ENCODE measurements at regions not wholly inside any gene's neighbourhood (a gene's known extent, or its start where the extent isn't known, plus 50 kb on each side); places are given as distances from the start of the nearest gene placed in this dataset.

- FAIRE-seq (no peak), DNase-seq (ENCODE audit: insufficient read length, low spot score) (no peak)
Measured at GRCh38 chr5:82354543-82354942, 76.4 kb upstream of the RPS23 start.

DNA sequence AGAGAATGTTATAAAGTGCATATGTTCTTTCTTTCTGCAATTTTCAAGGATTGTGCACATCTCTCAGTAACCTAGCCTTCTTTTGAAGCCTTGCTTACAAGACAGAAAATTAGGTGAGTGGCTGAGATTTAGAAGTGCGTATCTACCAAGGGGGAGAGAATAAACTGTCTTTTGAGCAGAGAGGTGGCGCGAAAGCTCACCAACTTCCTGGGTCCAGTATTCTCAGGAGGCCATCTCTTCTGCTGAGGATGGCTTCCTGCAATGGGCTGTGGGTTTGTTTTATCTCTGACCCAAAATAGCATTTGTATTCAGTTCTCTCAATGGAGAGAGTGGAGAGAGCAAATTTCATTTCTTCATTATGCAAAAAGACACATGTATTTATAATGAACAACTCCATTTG lies 75.4 kb upstream of the RPS23 start:
- DNase-seq (ENCODE audit: insufficient read length, low spot score), result no peak
- FAIRE-seq, result no peak

- DNase-seq (ENCODE audit: insufficient read length, low spot score) (no peak), FAIRE-seq (no peak)
Measured at GRCh38 chr5:82352146-82352791, 74.1 kb upstream of the RPS23 start.

DNA sequence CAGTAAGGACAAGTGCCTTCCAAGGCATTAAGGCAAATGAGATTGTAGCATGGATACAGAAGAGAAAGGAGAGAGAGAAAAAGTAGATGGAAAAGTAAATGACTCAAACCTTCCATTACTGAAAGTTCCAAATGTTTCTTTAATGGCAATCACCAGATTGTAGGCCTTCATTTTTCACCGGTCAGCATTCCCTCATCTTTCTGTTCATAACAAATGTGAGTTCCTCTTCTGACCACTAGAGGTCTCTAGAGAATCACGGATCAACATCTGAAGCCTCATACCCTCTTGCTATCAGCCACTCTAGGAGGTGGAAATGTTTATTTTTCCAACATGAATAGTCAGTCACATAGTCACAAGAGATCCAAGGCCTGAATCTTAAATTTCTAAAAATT lies 73.6 kb upstream of the RPS23 start:
- DNase-seq (ENCODE audit: insufficient read length, low spot score) (peak; percentile 64), FAIRE-seq (no peak)

DNA sequence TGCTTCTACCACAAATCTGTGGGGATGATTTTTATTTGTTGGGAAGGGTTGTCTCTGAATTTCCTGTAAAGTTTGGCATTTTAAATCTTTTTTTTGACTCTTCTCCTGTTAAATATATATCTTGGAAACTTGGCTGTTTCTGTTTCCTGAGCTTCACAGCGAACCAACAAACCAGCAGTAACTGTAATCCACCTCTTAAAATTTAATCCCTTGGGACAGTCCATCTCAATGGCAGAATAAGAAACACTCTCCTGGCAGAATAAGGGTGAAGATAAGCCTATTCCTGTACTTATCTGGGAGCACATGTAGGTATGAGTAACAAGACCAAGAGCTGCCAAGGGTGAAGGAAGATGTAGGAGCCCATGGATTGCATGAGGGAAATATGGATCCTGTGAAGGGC lies 73.1 kb upstream of the RPS23 start:
- no peak for FAIRE-seq
- no peak for DNase-seq (ENCODE audit: insufficient read length, low spot score)

GRCh38 chr5:82349652-82350051 lies 71.5 kb upstream of the RPS23 start:
- FAIRE-seq, result no peak
- DNase-seq (ENCODE audit: insufficient read length, low spot score), result no peak

DNA sequence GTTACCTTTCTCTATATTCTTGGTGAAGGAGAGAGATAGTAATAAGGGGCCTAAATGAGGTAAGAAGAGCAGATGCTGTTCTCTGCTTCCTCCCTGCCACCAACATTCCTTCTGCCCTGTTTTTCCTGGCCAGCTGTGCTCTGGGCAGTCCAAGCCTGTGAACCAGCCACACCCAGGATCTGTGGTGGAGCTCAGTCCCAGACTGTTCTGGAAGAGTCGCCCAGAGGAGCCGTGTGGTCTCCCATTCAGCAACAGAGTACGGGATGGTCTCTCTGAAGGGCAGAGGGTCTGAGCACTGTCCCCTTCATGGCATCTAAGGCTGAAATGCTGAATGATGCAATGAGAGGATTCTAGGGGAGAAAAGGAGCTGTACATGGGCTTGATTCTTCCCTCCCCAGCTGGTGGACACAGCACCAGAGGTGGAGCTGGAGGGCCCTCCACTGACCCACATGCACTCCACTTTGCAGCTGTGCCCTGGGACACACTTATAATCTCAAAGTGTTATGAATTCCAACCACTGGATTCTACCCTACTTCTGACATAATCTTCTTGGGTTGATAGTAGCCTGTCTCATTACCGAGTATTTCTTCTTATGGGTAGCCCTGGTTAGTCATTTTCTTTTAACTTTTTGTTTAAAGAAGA lies 70.8 kb upstream of the RPS23 start:
- FAIRE-seq (no peak), DNase-seq (ENCODE audit: insufficient read length, low spot score) (no peak)

DNA sequence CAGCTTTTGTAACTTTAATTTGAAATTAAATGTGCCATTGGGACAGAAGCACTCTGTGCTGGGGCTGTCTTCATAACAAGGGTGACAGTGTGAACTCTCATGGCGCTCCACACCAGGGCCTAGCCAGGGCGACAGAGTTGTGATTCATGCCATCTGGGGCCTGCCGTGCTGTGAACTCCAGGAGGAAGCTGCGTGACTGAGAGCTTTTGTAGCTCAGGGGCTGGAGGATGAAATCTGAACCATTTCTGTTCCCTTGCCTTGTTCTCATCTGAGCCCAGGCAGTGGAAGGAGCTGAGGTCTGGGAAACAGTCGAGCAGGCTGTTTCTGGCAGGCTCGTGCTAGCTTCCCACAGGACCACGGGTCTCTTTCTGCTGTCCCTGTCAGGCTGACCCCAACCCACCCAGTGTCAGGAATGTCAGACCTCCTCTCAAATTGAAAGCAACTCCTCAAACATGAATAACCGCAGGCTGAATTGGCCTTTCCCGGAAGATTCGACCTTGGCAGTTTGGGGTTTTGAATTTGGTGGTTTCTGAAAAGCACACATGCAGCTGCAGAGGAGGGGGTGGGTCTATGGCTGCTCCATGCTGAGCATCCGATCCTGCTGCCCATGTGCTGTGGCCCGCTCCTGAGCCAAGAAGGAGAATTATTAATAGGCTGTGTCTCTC lies 69.2 kb upstream of the RPS23 start:
- DNase-seq (ENCODE audit: insufficient read length, low spot score), result no peak

DNA sequence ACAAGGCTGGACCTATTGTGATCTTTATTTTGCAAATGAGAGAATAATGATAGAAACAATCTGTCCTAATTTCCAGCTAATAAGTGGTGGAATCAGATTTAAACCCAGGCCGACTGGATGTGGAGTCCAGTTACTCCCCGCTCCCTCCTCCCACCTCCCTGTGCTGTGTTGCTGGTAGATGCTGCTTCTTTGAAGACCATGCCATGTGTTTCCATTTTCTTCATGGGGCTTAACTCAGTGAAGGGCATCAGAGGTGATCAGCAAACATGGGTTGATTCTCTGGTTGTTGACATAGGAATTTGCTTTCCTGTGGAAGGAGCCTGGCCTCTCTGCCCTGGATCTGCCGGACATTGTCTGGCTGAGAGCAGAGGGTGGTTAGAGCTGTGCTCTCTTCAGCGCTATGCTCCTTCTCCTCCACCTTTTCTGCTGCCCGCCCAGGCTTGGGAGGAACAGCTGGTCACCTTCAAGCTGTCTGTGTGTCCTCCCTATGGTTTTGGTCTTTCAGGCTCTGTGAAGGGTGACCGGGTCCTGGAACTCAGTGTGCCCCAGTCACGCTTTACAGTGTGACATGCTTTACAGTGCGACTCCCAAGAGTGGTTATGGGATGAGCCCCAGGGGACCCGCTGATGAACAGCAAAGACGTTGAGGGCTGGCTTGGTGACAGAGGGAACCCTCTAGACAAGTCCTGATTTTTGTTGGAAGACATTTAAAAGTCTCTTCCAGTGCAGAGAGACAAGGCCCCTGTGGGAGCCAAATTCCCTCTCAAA lies 68.4 kb upstream of the RPS23 start:
- FAIRE-seq, result no peak

More for the DNA sequence above, 69.2 kb upstream of the RPS23 start:
- peak; percentile 54 for FAIRE-seq

GRCh38 chr5:82345108-82345507 lies 67.0 kb upstream of the RPS23 start:
- DNase-seq (ENCODE audit: insufficient read length, low spot score) (no peak), FAIRE-seq (no peak)

More for the DNA sequence above, 68.4 kb upstream of the RPS23 start:
- no peak for DNase-seq (ENCODE audit: insufficient read length, low spot score)

GRCh38 chr5:82341325-82341724 lies 63.2 kb upstream of the RPS23 start:
- DNase-seq (ENCODE audit: insufficient read length, low spot score), result no peak
- no peak for FAIRE-seq

DNA sequence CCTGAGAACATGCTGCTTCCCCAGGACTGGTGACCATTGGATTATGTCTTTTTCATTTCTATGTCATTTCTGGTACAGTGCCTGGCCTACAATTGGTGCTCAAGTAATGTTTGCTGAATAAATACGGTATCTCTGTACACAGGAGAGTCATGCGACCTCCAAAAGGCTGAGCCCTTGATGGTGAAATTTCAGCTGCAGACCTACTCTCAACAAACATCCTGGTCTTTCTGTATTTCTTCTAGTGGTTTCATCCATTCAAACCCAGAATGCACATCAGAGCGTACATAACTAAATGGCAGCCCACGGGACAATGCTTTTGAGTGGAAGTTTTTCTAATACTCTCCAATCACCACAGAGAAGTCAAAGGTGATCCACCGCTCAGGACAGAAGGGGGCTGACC lies 62.6 kb upstream of the RPS23 start:
- FAIRE-seq (no peak), DNase-seq (ENCODE audit: insufficient read length, low spot score) (no peak)

GRCh38 chr5:82339792-82340191 lies 61.6 kb upstream of the RPS23 start:
- FAIRE-seq, result no peak
- no peak for DNase-seq (ENCODE audit: insufficient read length, low spot score)

- DNase-seq (ENCODE audit: insufficient read length, low spot score) (no peak), FAIRE-seq (no peak)
Measured at GRCh38 chr5:82338771-82339373, 60.7 kb upstream of the RPS23 start.

- no peak for FAIRE-seq
- DNase-seq (ENCODE audit: insufficient read length, low spot score), result no peak
Measured at GRCh38 chr5:82336959-82337351, 58.8 kb upstream of the RPS23 start.

DNA sequence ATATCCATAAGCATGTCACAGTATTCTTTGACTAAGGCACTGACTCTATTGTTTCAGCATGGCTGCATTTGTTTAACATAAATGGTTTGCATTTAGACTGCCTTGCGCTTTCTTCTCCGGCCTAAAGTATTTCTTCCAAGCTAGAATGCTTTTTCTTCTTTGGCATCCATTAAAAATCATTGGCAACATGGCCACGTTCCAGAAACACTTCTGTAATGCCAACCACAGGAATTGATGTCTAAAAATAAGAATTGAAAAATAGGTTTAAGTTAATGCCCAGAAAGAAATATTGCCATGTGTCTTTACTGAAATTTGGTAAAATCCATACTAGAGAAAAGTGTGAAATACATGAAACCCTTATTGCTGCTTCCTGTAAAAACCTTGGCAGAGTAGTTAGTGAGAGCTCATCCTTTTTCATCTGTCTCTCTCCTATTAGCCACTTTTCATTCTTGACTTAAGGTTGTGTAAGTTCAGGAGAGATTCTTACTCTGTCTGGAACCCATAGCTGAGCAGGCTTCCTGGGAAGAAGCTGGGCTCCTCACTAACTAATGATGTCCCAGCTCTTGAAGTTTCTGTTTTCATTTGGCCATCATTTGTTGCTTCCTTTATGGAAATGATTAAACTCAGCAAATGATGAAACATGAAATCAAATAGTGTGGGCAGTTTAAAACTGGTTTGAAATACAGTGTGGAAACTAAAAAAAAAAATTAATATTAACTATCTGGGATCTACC lies 58.2 kb upstream of the RPS23 start:
- no peak for DNase-seq (ENCODE audit: insufficient read length, low spot score)
- FAIRE-seq, result no peak

DNA sequence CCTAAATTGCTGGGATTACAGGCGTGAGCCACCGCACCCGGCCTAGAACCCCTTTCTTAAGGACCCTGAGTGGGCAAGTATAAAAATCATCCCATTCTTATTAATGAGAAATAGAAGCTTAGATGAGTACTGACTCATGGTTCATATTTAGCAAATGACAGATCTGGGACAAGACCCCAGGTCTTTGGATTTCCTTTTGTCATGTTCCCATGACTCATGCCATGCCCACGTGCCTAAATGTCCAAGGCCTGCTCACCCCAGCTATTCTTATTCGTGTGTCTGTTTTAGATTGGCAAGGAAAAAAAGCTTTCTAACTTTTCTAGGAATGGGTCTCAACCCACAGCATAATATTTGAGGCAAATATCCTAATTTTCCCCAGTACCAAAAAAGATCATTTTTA lies 57.7 kb upstream of the RPS23 start:
- no peak for FAIRE-seq
- no peak for DNase-seq (ENCODE audit: insufficient read length, low spot score)

- FAIRE-seq (peak; percentile 48), DNase-seq (ENCODE audit: insufficient read length, low spot score) (no peak)
Measured at GRCh38 chr5:82334856-82335255, 56.7 kb upstream of the RPS23 start.

DNA sequence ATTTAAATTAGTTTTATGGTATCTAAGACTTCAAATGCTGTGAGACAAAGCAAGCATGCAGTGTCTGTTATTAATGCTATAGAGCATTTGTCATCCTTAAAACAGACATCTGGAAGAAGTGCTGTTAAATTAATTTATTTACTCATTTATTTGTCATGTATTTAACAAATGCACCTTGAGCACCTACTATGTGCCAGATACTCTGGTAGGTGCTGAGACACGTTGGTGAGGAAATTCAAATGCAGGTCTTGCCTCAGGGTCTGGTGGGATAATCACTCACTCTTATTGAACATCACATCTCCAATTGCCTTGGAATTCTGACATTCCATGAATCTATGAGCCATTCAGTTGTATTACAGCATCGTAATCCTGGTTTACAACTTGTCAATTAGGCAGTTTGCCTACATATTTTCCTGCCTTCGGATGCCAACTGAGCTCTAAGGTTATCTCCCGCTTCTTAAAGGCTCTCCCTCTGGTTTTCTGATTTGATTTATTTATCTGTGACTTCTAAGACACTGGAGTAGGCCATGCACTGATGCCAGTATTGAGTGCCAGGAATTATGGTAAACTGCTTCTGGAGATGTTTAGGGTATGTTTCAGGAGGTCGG lies 56.0 kb upstream of the RPS23 start:
- no peak for FAIRE-seq
- no peak for DNase-seq (ENCODE audit: insufficient read length, low spot score)

All from HTR-8/SVneo (cell line).